ENCODE measurements at regions not wholly inside any gene's neighbourhood (a gene's known extent, or its start where the extent isn't known, plus 50 kb on each side); places are given as distances from the start of the nearest gene placed in this dataset.

DNA sequence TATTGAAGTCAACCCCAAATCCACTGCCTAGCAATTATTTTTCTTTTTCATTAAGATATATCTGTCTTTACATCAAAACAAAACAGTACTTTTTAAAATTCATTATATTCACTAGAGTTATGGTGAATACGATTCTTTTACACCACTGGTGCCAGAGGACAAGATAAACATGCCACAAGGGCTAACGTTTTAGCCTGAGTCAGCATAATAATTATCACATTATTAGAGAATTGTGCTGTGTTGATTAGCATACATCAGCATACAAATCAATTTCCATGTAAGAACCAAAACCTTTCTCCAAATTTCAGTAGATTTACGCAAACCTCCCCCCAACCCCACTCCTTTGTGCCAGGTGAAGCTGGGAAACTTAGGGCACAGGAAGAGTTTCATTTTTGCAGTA is 131.1 kb upstream of the TMEM106B start:
- DNase-seq (ENCODE audit: low read depth) = no peak

DNA sequence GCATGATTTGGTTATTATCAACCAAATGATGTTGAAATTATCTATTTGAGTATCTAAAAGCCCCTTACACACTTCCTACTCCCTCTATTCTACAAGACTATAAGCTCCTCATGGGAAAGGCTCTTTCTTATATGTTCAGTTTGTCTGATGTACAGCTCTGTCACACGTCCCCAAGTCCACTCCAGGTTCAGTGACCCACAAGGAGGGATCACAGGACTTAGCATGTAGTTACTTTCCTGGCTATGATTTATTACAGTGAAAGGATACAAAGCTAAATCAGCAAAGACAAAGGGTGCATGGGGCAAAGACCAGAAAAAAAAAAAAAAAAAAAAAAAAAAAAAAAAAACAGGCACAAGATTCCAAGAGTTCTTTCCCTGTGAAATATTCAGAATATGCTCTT is 125.6 kb upstream of the TMEM106B start:
- no peak for DNase-seq (ENCODE audit: low read depth)

DNA sequence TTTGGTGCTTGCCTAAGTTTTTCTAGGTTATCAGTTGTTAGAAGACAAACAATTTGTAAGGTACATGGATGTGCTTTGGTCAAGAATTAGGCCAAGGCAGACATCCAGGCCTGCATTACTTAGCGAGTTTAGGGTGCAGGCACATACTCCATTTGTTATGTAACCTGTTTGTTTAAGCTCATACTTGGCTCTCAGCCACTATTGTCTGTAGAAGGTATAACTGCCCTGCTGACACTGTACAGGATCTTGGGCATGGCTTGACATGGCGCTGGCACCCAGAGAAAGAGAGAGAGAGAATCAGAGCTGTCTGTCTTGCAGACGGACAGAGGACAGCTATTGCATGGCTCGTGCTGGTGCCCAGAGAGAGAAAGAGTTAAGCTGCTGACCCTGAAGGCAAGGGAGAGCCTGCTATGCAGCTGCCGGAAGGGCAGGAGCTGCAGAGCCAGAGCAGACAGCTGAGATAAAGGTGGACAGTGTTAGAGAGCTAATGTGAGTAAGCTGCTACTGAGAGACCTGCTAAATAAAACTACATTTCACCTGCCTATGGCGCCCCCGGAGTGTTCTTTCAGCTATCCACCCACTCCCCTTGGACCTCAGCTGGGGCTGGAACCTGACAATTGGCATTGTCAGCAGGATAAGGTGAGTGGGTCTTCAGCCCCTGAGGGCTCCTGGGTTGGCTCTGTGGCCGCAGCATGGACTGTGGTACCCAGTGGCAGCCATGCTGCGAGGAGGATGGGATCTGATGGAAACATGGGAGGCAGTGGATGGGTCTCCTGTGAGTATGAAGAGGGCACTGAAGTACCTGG is 120.9 kb upstream of the TMEM106B start:
- no peak for DNase-seq (ENCODE audit: low read depth)

DNA sequence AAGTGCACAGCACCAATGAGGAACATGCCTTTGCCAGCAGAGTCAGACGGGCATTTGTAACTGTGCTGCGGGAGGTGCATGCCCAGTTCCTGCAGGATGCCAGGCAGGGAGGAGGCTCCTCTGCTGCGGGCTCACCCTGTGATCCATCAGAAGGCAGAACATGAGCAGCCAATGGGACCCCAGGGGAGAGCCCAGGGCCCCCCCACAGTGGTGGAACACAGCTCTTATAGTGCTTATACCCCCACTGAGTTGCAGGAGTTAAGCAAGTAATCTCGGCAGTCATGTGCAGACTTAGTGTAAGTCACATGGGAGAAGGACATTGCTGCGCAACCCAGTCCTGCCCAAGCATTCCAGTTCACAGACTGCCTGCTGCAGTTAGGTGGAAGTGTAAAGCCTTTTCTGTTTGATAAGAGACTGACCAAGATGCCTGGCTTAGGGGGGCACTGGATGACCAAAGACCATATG is 120.3 kb upstream of the TMEM106B start:
- no peak for DNase-seq (ENCODE audit: low read depth)

DNA sequence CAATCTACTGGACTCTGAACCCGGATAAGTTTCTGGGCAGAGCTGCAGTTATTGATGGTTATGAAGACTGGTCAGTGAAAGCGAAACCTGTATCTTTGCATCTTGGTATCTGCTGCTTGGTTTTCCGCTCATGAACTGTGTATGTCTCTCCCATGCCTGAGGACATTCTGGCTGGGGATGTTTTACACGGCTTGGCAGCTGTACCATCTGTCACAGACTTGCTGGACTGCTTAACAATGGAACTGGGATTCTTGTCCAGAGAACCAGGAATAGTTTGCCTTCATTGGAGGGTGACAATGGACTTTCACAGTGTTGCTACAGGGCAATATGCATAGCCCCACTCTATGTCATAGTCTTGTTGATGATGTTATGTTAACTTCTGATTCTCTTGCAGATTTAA is 119.9 kb upstream of the TMEM106B start:
- DNase-seq (ENCODE audit: low read depth) = no peak

DNA sequence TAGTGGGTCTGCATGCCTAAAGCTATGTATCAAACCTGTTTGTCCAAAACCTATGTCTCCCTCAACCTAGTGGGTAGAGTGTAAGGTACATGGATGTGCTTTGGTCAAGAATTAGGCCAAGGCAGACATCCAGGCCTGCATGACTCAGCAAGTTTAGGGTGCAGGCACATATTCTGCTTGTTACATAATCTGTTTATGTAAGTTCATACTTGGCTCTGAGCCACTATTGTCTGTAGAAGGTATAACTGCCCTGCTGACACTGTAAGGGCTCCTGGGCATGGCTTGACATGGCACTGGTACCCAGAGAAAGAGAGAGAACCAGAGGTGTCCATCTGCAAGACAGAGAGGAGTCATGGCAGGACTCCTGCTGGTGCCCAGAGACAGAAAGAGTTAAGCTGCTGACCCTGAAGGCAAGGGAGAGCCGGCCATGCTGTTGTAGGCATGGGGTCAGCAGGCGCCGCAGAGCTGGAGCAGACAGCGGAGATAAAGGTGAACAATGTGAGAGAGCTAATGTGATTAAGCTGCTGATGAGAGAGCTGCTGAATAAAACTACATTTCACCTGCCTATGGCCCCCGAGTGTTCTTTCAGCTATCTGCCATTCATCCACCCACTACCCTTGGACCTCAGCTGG is 118.5 kb upstream of the TMEM106B start:
- DNase-seq (ENCODE audit: low read depth) = no peak

DNA sequence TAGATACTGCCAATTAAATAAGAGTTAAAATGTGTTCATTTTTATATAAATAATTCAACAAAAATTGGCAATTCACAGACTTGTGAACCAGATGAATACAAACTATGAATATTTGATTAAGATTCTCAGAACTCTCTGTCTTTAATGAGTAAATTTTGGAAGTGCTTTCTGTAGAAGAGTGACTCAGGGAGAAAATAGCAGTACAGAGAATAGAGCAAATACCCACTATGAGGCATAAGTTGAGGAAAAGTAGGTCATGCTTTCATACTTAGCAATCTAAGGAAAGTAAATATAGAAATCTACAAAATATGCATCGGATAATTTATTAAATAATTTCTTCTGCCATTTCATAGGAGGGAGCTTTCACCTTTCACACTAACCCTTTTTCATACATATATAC is 117.7 kb upstream of the TMEM106B start:
- DNase-seq (ENCODE audit: low read depth) = no peak

DNA sequence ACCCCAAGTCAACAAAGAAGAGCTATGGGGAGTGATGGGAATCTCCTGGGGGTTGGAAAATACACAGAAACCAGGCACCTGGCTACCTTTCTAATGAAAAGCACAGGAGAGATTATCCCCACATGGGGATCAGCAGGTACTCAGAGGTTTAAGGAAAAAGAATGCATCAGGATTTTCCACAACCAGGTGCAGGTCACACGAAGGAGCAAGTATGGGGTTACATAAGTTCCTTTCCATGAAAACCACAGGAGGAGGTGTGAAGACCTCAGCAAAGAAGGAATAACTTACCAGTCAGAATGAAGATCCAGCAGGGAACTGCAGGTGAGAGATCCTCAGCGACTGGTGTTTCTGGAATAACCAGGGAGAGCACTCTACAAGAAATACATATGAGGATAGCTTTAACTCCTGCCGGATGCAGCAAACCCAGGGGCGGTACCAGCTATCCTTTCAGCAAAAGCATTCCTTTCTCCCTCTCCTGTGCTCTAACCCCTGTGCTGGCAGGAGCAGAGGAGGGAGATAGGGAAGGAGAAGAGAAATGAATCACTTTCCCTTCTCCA is 116.7 kb upstream of the TMEM106B start:
- no peak for DNase-seq (ENCODE audit: low read depth)

DNA sequence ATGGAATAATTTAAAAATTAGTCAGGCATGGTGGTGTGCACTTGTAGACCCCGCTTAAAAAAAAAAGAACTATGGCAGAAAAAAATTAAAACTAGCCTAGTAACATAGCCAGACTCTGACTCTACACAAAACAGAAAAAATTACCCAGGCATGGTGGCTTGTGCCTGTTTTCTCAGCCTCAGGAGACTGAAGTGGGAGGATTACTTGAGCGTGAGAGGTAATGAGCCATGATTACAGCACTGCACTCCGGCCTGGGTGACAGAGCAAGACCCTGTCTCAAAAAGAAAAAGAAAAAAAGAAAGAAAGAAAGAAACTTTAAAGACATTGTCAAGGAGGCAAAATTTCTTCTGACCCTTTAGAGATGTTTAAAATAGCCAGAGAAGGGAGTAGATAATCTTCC is 109.0 kb upstream of the TMEM106B start:
- no peak for DNase-seq (ENCODE audit: low read depth)

DNA sequence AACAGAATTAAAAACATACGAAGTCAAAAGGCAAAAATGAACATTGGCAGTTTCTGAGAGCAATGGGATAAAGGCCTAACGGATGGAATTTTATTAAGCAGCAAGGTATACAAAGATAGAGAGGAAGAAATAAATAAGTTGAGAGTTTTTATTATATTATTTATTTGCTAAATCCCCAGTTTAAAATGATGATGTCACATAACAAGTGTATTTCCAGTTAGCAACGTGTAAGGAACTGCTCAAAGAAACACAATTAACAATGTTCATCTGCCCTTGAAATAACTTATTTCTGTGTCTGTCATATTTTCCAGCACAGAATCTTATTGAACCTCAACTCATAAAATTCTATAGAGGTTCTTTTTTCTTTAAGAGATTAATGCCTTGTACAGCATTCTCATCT is 108.6 kb upstream of the TMEM106B start:
- no peak for DNase-seq (ENCODE audit: low read depth)

DNA sequence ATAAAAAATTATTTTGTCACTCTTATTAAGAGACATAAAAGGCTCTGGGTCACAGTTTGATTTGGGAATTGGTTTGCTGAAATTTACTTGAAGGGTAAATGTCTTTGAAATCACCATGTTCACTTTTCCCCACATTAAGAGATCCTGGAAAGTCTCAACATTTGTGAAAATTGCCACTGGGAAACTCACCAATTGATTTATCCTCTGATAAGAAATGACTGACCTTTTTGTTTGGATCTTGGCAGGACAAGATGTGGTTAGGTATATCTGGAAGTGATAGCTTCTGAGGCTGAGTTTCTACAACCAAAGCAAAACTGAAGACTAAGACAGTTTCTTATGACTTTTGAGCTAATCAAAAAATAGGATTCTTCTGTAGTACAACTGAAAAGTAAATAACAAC is 107.1 kb upstream of the TMEM106B start:
- no peak for DNase-seq (ENCODE audit: low read depth)

DNA sequence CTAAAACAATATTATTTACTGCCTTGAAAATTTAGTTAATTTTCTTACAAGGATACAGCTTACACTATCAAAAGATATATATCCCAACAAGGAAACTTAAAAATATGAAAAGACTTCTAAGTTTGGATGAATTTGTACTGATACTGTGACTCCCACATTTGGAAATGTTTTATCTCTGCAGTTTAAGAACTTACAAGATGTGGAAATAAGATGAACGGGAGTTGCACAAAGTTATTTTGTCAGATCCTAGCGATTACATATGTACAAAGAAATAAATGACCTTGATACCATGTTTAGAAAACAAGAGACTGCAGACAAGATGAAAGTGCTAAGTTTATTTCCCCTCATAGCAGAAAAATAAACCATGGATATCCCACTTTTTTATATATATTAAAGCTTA is 103.7 kb upstream of the TMEM106B start:
- no peak for DNase-seq (ENCODE audit: low read depth)

DNA sequence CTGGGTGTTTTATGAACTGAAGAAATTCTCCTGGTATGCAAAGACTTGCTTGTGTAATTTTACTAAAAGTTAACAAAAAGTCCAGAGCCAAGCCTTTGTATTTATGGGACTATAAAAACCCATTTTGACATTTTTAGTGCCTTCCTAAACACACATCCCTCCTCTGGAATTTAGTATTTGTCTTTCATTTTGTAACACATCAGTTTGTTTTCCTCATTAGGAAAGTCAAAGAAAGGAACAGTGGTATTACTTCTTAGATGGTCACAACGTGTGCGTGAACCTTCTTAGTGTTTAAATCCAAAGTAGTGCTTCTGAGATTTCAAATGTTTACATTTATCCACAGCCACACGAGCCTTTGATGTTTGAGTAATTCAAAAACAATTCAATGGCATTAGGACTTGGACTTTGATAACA is 103.2 kb upstream of the TMEM106B start:
- DNase-seq (ENCODE audit: low read depth) = no peak

DNA sequence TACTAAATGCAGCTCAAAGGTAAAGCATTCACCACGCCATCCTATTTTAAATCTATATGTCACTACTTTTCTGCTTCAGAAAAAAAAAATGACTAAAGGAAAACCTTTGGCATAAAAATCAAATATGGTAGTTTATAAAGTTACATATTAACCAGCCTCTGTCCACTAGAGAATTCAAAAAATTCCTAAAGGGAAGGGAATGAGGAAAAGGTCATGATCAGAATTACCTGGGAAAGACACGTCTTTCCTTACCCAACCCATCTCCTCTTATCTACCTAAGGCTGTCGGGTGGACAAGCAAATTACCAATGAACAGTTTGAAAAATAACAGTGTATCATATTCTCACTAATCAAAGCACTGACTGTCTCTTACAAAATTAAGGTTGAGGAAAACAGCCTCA is 100.7 kb upstream of the TMEM106B start:
- DNase-seq (ENCODE audit: low read depth) = no peak

DNA sequence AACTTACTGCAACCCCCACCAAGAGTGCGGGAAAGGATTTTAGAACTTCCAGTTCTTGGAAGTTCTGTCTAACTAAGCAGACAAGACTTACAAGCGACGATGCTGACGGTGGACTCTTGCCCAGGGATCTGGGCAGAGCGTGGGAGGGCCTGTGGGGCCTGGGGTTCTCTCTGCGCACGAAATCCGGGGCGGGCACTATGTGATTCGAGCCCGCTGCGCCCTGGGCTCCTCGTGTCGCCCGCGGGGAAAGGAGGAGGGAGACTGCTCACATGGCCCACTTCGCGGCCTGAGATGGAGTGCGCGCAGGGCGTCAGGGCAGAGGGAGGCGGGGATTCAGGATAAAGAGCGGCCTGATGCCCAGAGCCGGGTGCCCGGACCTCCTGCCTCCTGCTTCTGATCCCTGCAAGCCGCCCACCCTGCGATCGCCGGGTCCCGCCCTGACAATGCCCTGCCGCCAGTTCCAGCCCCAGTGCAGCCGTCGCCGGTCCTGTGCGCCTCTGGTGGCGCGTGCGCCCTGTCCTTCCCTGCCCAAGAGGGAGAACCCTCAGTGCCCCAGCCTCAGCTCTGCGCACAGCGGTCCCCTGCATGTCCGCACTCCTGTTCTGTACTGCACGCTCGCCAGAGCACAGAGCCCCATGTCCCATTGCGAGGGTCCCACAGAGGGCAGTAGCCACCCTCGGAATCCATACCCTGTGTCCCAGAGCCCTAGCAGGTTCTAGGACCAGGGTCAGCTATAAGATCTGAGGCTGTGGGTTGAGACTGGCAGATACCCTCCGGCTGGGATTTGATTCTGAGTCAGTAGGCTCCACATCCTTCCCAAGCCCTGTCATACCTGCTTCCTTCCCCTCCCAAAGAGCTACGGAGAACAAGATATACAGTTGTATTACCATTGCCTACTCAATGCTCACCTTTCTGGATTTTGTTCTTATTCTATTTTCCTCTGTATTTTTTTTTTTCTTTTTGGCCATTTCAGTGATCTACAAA is 99.4 kb upstream of the TMEM106B start:
- peak; percentile 48 for DNase-seq (ENCODE audit: low read depth)

DNA sequence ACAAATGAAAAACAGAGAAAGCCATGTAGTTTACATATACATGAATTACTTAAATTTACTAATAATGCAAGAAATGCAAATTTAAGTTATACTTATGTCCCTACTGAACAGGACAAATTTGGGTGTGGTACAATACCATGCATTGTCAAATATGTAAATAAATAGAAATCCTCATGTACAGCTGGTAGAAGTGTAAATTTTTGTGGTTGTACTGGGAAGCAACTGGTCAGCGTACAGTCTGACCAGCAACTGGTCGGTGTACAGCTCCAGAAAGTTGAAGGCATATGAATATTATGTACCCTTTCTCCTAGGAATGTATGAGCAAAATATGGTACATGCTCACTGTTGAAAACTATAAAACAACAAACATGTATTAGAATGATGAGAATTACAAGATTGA is 93.9 kb upstream of the TMEM106B start:
- DNase-seq (ENCODE audit: low read depth) = no peak

DNA sequence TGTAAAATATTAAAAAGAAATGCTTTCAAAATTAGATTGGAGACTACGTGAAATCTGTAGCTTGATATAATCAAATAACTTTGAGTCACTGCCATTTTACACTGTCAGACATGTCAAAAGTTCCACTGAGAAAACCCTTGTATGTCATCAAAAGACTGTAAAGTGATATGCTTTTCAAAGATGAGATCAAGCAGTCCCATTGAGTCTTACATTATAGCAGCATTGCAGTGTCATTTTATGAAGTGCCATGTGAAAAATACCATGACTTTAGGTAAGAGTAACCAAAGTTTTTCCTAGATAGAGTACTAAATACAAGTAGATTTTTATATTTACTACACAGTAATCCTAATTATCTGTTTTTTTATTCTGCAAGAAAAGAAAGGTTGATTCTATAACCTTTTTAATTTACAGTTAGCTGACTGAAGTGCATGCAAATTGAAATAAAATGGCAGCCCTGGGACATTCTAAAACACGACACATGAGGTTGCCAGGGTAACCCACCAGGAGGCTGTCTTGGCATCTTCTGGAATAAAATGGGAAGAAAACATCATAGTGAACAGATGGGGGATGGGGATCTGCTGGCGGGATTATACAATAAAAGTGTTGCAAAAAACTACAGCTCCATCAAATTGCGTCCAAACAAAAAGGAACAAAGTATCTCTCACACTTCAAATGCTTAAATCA is 91.3 kb upstream of the TMEM106B start:
- DNase-seq (ENCODE audit: low read depth) = no peak

DNA sequence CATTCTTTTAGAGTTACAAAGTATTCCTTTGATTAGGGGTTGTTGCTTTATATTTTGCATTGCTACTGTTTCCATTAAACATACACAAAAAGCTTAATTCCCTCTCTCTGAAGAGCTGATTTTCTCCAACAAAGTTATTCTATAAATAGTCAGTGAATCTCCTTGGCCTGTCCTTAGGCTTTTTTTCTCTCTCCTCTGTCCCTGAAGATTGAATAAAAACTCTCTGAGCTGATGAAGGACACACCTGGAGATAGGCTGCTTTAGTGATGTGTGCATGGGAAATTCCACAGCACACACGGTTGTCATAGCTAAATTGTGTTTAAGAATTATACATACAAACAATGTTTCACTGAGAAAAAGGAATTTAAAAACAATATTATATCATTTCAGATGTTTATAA is 90.5 kb upstream of the TMEM106B start:
- DNase-seq (ENCODE audit: low read depth) = no peak

DNA sequence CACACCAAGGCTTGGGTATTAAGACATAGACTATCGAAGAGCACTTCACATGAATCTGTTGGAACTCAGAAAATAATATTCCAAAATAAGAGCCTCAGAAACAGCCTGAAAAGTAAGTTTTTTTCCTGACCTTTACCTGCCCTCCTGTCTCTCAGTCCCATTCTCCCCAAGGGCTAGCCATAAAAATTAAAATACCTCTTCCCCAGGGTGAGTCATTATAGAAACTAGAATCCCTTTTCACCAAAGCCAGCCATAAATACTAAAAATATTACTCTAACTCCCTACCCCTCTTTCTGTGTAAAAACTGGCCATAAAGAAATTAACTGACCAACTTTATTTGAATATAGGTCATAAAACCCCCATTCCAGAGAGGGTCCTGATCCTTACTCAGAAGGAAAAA is 87.9 kb upstream of the TMEM106B start:
- no peak for DNase-seq (ENCODE audit: low read depth)

DNA sequence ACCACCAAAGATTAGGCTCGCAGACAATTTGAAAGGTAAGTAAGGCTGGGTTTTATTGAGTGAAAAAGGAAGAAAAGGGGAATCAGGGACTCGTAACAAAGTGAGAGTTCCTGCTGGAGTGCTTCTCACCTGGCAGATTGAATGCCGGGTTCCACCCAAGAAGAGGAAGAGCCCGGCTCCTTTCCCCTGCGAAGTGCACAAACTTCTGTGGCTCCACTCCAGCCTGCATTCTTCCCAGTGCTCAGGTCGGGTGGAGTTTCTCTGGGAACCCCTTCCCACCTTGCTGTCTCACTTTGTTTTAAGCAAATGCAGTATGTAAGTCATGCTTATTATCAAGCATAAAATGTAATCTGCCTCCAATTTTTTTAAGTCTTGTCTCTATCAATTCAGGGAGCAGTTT is 87.1 kb upstream of the TMEM106B start:
- no peak for DNase-seq (ENCODE audit: low read depth)

DNA sequence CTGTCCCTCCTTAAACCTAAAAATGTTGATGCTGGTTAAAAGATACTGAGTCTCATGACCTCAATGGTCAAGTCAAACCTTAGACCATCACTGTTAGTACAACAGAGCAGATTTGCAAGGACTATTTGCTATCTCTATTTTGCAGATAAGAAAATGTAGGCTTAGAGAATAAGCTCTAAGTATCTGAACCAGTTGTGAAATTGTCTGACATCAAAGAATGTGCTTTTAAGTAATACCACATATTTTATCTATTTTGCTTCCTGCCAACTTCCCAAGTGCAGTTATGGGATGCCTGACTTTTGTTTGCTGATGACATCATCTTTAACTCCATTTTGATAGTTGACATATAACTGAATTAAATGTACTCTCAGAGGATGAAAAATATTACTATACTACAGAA is 83.6 kb upstream of the TMEM106B start:
- peak; percentile 21 for DNase-seq (ENCODE audit: low read depth)

DNA sequence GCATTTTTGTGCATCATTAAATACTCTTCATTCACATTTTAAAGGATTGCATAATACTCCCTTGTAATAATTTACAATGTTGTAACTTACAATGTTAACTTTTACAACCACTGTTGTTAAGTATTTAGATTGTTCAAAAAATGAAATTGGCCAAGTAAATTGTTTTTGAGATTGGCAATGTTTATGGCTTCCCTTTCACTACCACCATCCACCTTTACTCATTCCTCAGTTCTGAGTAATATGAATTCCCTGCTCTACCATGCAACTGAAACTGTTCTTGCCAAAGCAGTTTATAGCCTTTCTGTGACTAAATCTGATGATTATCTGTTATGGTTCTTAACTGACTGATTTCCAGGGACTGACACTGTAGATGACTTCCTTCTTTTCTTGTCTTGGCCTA is 80.5 kb upstream of the TMEM106B start:
- no peak for DNase-seq (ENCODE audit: low read depth)
